OCI-LY1 (cell line): ENCODE measurements at regions not wholly inside any gene's neighbourhood (a gene's known extent, or its start where the extent isn't known, plus 50 kb on each side); places are given as distances from the start of the nearest gene placed in this dataset.

Source experiments
- EZH2 ChIP-seq: fragments of 200-600 bp; sonication (generic), shearing (Covaris generic); IDR thresholded peaks from 2 replicates; pipeline ENCODE4 v1.8.0; 2017; ENCODE audit warnings: borderline replicate concordance, mixed run types, mild to moderate bottlenecking, antibody characterized with exemption, low read length, moderate library complexity, mixed read lengths
- TF ChIP-seq, protein P1 (sequence below): fragments of 200-600 bp; sonication (generic), shearing (Covaris generic); IDR thresholded peaks from 2 replicates; pipeline ENCODE4 v1.5.1; 2017; ENCODE audit warnings: mild to moderate bottlenecking, antibody characterized with exemption, low read length, moderate library complexity, mixed read lengths

- TF ChIP-seq, protein P1, sequence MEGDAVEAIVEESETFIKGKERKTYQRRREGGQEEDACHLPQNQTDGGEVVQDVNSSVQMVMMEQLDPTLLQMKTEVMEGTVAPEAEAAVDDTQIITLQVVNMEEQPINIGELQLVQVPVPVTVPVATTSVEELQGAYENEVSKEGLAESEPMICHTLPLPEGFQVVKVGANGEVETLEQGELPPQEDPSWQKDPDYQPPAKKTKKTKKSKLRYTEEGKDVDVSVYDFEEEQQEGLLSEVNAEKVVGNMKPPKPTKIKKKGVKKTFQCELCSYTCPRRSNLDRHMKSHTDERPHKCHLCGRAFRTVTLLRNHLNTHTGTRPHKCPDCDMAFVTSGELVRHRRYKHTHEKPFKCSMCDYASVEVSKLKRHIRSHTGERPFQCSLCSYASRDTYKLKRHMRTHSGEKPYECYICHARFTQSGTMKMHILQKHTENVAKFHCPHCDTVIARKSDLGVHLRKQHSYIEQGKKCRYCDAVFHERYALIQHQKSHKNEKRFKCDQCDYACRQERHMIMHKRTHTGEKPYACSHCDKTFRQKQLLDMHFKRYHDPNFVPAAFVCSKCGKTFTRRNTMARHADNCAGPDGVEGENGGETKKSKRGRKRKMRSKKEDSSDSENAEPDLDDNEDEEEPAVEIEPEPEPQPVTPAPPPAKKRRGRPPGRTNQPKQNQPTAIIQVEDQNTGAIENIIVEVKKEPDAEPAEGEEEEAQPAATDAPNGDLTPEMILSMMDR, result no peak
- TF ChIP-seq EZH2, result no peak
These were observed 83.8 kb upstream of the ST6GAL2 start for GRCh38 chr2:106969777-106970176.
